HepG2 (cell line): ENCODE measurements at regions not wholly inside any gene's neighbourhood (a gene's known extent, or its start where the extent isn't known, plus 50 kb on each side); places are given as distances from the start of the nearest gene placed in this dataset.

Experiments
- CCAR2 ChIP-seq: fragments of 200-400 bp; formaldehyde crosslinking; optimal IDR thresholded peaks from 2 replicates; pipeline ENCODE3; 2018; ENCODE audit warnings: low read depth, mild to moderate bottlenecking, low read length, moderate library complexity
- ELF1 ChIP-seq: sonication (generic); formaldehyde crosslinking; IDR thresholded peaks from 2 replicates; pipeline ENCODE4 v1.4.0; 2020; ENCODE audit warnings: missing genetic modification reagents
- NFKB2 ChIP-seq: sonication (generic); formaldehyde crosslinking; IDR thresholded peaks from 2 replicates; pipeline ENCODE4 v1.4.0; 2020; ENCODE audit warnings: missing genetic modification reagents, borderline replicate concordance
- RBFOX2 ChIP-seq: fragments of 200-400 bp; formaldehyde crosslinking; IDR thresholded peaks from 2 replicates; pipeline ENCODE4 v1.6.1; 2017; ENCODE audit warnings: low read depth, mild to moderate bottlenecking, low read length
- SATB2 ChIP-seq: sonication (generic); formaldehyde crosslinking; IDR thresholded peaks from 2 replicates; pipeline ENCODE4 v1.5.0; 2020; ENCODE audit warnings: missing genetic modification reagents
- STAT5B ChIP-seq: sonication (generic); formaldehyde crosslinking; IDR thresholded peaks from 2 replicates; pipeline ENCODE4 v1.4.0; 2020; ENCODE audit warnings: missing genetic modification reagents
- ZNF616 ChIP-seq: sonication (generic); formaldehyde crosslinking; IDR thresholded peaks from 2 replicates; pipeline ENCODE4 v1.5.0; 2020; ENCODE audit warnings: low read depth, mild to moderate bottlenecking, missing genetic modification reagents
- TF ChIP-seq, protein P1 (sequence below): sonication (generic); formaldehyde crosslinking; IDR thresholded peaks from 2 replicates; pipeline ENCODE4 v1.5.0; 2020; ENCODE audit warnings: missing genetic modification reagents, mild to moderate bottlenecking, borderline replicate concordance
- TF ChIP-seq, protein P2 (sequence below): sonication (generic); formaldehyde crosslinking; IDR thresholded peaks from 2 replicates; pipeline ENCODE4 v1.4.0; 2020; ENCODE audit warnings: mild to moderate bottlenecking, missing genetic modification reagents
- TF ChIP-seq, protein P3 (sequence below): sonication (generic); formaldehyde crosslinking; IDR thresholded peaks from 2 replicates; pipeline ENCODE4 v1.4.0; 2020; ENCODE audit warnings: missing genetic modification reagents
- TF ChIP-seq, protein P4 (sequence below): sonication (generic); formaldehyde crosslinking; IDR thresholded peaks from 2 replicates; pipeline ENCODE4 v1.9.0; 2021; ENCODE audit warnings: missing genetic modification reagents, mild to moderate bottlenecking, borderline replicate concordance

DNA sequence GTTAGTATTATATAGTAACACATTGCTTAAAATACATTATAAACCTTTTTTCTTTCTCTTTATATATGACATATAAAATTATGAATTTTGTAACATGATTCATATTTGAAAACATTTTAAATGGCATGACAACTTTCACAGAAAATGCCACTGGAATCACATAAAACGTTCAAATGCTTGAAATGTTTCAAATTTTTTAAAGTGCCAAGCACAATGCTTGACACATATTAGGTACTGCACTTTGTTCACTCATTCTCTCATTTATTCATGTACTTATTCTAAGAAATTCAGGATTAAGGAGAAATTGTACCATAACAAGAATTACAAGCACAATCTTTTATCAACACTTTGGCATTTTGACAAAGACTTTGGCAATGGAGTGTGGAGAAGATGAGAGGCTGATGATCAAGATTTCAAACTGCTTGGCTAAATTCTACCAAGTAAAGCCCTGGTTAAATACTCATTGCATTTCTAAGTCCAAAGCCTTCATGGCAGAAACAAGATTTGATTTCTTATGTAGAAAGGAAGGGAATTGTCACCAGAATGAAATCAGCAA lies 232.2 kb downstream of the C12orf50 start (continued):
- TF ChIP-seq, protein P1, sequence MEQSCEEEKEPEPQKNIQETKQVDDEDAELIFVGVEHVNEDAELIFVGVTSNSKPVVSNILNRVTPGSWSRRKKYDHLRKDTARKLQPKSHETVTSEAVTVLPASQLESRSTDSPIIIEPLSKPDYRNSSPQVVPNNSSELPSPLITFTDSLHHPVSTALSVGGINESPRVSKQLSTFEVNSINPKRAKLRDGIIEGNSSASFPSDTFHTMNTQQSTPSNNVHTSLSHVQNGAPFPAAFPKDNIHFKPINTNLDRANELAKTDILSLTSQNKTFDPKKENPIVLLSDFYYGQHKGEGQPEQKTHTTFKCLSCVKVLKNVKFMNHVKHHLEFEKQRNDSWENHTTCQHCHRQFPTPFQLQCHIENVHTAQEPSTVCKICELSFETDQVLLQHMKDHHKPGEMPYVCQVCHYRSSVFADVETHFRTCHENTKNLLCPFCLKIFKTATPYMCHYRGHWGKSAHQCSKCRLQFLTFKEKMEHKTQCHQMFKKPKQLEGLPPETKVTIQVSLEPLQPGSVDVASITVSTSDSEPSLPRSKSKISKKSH (CRISPR knock-in tag), result no peak
- TF ChIP-seq, protein P2, sequence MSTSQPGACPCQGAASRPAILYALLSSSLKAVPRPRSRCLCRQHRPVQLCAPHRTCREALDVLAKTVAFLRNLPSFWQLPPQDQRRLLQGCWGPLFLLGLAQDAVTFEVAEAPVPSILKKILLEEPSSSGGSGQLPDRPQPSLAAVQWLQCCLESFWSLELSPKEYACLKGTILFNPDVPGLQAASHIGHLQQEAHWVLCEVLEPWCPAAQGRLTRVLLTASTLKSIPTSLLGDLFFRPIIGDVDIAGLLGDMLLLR, result no peak
- TF ChIP-seq CCAR2 (no peak), ELF1 (no peak), NFKB2 (CRISPR knock-in tag) (no peak), STAT5B (CRISPR knock-in tag) (no peak), SATB2 (CRISPR knock-in tag) (no peak), RBFOX2 (no peak), ZNF616 (CRISPR knock-in tag) (no peak)
- TF ChIP-seq, protein P3, sequence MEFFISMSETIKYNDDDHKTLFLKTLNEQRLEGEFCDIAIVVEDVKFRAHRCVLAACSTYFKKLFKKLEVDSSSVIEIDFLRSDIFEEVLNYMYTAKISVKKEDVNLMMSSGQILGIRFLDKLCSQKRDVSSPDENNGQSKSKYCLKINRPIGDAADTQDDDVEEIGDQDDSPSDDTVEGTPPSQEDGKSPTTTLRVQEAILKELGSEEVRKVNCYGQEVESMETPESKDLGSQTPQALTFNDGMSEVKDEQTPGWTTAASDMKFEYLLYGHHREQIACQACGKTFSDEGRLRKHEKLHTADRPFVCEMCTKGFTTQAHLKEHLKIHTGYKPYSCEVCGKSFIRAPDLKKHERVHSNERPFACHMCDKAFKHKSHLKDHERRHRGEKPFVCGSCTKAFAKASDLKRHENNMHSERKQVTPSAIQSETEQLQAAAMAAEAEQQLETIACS (CRISPR knock-in tag), result no peak
- TF ChIP-seq, protein P4, sequence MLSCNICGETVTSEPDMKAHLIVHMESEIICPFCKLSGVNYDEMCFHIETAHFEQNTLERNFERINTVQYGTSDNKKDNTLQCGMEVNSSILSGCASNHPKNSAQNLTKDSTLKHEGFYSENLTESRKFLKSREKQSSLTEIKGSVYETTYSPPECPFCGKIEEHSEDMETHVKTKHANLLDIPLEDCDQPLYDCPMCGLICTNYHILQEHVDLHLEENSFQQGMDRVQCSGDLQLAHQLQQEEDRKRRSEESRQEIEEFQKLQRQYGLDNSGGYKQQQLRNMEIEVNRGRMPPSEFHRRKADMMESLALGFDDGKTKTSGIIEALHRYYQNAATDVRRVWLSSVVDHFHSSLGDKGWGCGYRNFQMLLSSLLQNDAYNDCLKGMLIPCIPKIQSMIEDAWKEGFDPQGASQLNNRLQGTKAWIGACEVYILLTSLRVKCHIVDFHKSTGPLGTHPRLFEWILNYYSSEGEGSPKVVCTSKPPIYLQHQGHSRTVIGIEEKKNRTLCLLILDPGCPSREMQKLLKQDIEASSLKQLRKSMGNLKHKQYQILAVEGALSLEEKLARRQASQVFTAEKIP, result no peak
